ENCODE measurements at regions not wholly inside any gene's neighbourhood (a gene's known extent, or its start where the extent isn't known, plus 50 kb on each side); places are given as distances from the start of the nearest gene placed in this dataset.

DNA sequence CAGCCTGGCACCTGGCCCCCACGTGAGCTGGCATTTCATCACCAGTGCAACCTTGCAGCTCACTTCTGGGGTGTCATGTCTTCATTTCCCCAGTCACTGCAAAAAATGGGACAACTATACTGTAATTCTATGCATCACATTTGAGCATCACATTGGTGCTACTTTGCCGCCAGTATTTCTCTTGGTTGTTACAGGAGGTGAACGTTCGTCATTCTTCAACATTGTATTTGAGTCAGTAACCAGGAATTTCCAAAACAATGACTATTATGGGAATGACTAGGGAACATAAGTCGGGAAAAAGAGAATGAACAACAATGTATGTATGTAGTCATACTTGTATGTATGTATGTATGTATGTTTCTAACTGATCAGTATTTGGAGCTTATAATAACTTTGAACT is 1278.0 kb downstream of the EFNA5 start:
- no peak for TF ChIP-seq POLR2A (IDR thresholded peaks at IDR 0.05)
- TF ChIP-seq, protein P1, sequence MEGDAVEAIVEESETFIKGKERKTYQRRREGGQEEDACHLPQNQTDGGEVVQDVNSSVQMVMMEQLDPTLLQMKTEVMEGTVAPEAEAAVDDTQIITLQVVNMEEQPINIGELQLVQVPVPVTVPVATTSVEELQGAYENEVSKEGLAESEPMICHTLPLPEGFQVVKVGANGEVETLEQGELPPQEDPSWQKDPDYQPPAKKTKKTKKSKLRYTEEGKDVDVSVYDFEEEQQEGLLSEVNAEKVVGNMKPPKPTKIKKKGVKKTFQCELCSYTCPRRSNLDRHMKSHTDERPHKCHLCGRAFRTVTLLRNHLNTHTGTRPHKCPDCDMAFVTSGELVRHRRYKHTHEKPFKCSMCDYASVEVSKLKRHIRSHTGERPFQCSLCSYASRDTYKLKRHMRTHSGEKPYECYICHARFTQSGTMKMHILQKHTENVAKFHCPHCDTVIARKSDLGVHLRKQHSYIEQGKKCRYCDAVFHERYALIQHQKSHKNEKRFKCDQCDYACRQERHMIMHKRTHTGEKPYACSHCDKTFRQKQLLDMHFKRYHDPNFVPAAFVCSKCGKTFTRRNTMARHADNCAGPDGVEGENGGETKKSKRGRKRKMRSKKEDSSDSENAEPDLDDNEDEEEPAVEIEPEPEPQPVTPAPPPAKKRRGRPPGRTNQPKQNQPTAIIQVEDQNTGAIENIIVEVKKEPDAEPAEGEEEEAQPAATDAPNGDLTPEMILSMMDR (IDR thresholded peaks at IDR 0.05) = no peak
